Uterus (tissue), 2 donors: ENCODE measurements at regions not wholly inside any gene's neighbourhood (a gene's known extent, or its start where the extent isn't known, plus 50 kb on each side); places are given as distances from the start of the nearest gene placed in this dataset.

Experiments used
- POLR2A ChIP-seq, 2 donors: fragments of 450-650 bp; IDR thresholded peaks; one replicate each; pipeline ENCODE4 v1.6.1; 2016; ENCODE audit warnings: antibody characterized with exemption in 2 of 2, mild to moderate bottlenecking in 1 of 2, moderate library complexity in 1 of 2
- TF ChIP-seq, protein P1 (sequence below), 4 experiments: fragments of 200-600 bp in 2 of 4; fragments of 450-650 bp in 2 of 4; sonication (generic) in 2 of 4; IDR thresholded peaks; one replicate each; pipeline ENCODE4 v1.5.1; 2016 to 2019; ENCODE audit warnings: antibody characterized with exemption in 4 of 4, mild to moderate bottlenecking in 2 of 4, moderate library complexity in 1 of 4

DNA sequence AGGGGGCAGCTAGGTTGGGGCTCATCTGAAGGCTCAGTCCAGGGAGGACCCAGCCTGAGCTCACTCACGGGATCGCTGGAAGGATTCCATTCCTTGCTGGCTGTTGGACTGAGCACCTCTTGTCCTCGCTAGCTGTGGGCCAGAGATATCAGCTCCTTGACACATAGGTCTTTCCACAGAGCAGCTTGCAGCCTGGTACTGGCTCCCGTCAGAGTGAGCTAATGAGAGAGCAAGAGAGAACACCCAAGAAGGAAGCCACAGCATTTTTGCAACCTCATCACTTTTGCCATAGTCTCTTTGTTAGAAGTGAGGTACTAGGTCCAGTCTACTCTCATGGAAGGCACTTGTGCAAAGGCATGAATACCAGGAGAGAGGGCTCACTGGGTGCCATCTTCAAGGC lies 179.9 kb downstream of the CDC5L start:
- TF ChIP-seq, protein P1, sequence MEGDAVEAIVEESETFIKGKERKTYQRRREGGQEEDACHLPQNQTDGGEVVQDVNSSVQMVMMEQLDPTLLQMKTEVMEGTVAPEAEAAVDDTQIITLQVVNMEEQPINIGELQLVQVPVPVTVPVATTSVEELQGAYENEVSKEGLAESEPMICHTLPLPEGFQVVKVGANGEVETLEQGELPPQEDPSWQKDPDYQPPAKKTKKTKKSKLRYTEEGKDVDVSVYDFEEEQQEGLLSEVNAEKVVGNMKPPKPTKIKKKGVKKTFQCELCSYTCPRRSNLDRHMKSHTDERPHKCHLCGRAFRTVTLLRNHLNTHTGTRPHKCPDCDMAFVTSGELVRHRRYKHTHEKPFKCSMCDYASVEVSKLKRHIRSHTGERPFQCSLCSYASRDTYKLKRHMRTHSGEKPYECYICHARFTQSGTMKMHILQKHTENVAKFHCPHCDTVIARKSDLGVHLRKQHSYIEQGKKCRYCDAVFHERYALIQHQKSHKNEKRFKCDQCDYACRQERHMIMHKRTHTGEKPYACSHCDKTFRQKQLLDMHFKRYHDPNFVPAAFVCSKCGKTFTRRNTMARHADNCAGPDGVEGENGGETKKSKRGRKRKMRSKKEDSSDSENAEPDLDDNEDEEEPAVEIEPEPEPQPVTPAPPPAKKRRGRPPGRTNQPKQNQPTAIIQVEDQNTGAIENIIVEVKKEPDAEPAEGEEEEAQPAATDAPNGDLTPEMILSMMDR (IDR thresholded peaks at IDR 0.05): no peak
- TF ChIP-seq POLR2A (IDR thresholded peaks at IDR 0.05): no peak
